GM21529 (cell line): ENCODE measurements at regions not wholly inside any gene's neighbourhood (a gene's known extent, or its start where the extent isn't known, plus 50 kb on each side); places are given as distances from the start of the nearest gene placed in this dataset.

ENCODE experiments used
- ATAC-seq: cut with Tn5 transposase; IDR thresholded peaks from one replicate; pipeline ENCODE4 v1.9.1; 2021; ENCODE audit not compliant: unreplicated experiment

- ATAC-seq, result no peak
Observed at GRCh38 chr1:228914700-228915099, 179.4 kb downstream of the RHOU start.

- no peak for ATAC-seq
Observed at GRCh38 chr1:228917342-228917741, 182.1 kb downstream of the RHOU start.

GRCh38 chr1:228917755-228918154 is 182.5 kb downstream of the RHOU start:
- no peak for ATAC-seq

GRCh38 chr1:228918335-228918734 is 183.1 kb downstream of the RHOU start:
- no peak for ATAC-seq

GRCh38 chr1:228919914-228920313 is 184.6 kb downstream of the RHOU start:
- ATAC-seq, result no peak

- no peak for ATAC-seq
Observed at GRCh38 chr1:228920831-228921230, 185.6 kb downstream of the RHOU start.

- no peak for ATAC-seq
Observed at GRCh38 chr1:228921481-228921880, 186.2 kb downstream of the RHOU start.

- ATAC-seq, result no peak
Observed at GRCh38 chr1:228922722-228923376, 187.6 kb downstream of the RHOU start.

GRCh38 chr1:228923973-228924686 is 188.9 kb downstream of the RHOU start:
- ATAC-seq, result no peak

- ATAC-seq, result no peak
Observed at GRCh38 chr1:228925691-228926090, 190.4 kb downstream of the RHOU start.

- no peak for ATAC-seq
Observed at GRCh38 chr1:228927421-228927820, 192.1 kb downstream of the RHOU start.

- peak; percentile 66 for ATAC-seq
Observed at GRCh38 chr1:228927946-228928898, 192.9 kb downstream of the RHOU start.

GRCh38 chr1:228929476-228930027 is 194.3 kb downstream of the RHOU start:
- no peak for ATAC-seq

GRCh38 chr1:228930479-228930957 is 195.2 kb downstream of the RHOU start:
- ATAC-seq, result no peak

- no peak for ATAC-seq
Observed at GRCh38 chr1:228933753-228934152, 198.5 kb downstream of the RHOU start.

GRCh38 chr1:228935198-228935663 is 200.0 kb downstream of the RHOU start:
- ATAC-seq, result no peak

GRCh38 chr1:228935855-228936727 is 200.8 kb downstream of the RHOU start:
- ATAC-seq, result no peak

- no peak for ATAC-seq
Observed at GRCh38 chr1:228936881-228937280, 201.6 kb downstream of the RHOU start.

GRCh38 chr1:228937351-228937750 is 202.1 kb downstream of the RHOU start:
- no peak for ATAC-seq
